HG03045 (cell line): ENCODE measurements at regions not wholly inside any gene's neighbourhood (a gene's known extent, or its start where the extent isn't known, plus 50 kb on each side); places are given as distances from the start of the nearest gene placed in this dataset.

Source experiments
- ATAC-seq: cut with Tn5 transposase; IDR thresholded peaks from one replicate; pipeline ENCODE4 v1.9.1; 2021; ENCODE audit warnings: mild to moderate bottlenecking, moderate library complexity; ENCODE audit not compliant: unreplicated experiment

DNA sequence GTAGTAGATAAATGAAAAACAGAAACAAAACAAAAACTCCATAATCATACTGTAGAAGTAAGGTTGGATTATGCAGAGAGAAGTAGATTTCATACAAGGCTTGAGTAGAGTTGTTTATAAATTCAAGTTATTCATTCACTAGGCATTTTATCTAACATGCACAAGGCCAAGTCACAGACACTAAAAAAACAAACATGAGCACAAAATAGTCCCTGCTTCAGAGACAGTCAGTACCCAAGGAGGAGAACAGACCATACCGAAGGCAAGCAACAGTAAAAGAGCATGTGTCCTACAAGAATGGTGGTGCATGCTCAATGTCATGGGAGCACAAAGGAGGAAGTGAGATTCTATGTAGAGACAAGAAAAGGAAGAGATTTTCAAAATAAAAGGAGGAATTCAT is 796.5 kb upstream of the LRRC4C start:
- no peak for ATAC-seq

DNA sequence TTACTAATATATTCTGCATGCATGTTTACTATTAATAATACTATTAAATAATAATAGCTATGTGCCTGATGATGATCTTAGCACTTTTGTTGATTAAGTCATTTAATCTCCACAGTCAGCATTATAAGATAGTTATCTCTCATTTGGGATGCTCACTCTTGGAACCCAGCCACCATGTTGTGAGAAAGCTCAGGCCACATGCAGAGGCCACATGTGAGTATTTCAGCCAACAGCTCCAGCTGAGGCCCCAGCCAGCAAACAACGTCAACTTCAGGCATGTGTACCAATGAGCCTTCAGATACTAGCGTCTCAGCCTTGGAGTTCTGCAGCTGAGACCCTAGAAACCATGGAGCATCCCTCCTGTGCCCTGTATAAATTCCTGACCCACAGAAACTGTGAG is 798.1 kb upstream of the LRRC4C start:
- no peak for ATAC-seq

DNA sequence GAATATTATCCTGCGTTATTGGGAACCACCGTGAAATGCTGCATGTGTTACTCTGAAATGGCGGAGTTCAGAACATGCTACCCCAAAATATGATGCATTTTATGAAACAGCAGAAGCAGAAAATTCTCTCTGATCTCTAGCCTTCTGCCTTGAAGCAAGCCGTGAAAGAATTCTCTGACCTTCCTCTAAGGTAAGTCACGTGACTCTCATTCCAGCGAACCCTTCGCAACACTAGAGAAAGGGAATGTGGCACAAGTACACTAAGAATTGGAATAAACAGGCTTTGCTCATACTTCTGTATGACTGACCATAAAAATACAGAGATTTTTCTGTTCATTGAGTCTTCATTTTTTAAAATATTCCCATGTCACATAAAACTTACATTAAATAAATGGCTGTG is 805.6 kb upstream of the LRRC4C start:
- ATAC-seq: no peak

DNA sequence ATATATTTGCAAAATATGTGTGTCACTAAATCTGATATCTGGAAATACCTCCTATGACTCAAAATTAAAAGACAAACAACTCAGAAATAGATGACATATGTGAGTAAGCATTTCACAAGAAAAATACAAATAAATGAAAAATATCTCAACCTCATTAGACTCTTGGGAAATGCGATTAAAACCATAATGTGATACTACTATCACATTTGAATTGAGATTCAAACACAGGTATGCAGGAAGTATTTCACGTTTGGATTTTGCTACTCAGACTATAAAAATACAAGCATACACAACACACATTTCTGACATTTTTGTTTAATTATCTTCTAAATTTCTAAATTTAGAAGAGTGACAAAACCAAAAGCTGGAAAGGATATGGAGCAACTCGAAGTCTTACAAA is 811.9 kb upstream of the LRRC4C start:
- no peak for ATAC-seq

DNA sequence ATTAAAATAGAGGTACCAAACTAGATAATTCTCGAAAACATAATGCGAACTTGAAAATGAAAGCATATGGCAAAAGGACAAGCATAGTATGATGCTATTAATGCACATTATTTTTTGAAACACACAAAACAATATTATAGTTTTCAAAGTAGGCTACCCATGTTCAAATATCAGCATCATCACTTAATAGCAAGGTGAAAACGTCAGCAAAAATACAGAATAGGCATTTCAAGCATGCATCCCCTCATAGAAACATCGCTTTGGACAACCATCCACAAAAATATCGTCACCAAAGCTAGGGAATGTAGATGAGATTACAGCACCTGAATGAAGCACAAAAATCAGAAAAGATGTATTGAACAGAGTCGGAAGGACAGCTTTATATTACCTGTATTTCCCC is 814.5 kb upstream of the LRRC4C start:
- no peak for ATAC-seq

DNA sequence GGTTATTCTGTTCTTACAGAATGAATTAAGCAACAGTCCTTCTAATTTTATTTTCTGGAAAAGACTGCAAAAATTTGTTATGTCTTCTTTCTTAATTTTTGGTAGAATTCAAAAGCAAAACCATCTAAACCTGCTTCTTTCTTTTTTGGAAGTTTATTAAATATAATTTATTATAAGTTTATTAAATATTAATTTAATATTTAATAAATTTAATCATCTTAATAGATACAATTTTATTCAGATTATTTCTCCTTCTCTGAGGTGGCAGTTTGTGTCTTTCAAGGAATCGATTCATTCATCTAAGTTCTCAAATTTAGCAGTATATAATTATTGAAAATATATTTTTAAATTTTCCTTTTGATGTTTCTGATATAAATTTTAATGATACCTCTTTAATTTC is 837.5 kb upstream of the LRRC4C start:
- no peak for ATAC-seq

DNA sequence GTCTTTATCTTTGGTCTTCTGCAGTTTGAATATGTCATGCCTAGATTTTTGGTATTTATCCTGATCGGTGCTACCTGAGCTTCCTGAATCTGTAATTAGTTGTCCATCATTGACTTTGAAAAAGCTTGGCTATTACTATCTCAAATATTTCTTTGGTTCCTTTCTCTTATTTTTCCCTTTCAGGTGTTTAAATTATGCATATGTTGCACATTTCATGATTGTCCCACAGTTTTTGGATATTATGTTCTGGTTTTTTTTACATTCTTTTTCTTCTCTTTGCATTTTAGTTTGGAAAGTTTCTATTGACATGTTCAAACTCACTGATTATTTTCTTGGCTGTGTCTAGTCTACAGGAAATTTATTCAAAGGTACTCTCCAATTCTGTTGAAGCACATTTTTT is 840.3 kb upstream of the LRRC4C start:
- no peak for ATAC-seq

DNA sequence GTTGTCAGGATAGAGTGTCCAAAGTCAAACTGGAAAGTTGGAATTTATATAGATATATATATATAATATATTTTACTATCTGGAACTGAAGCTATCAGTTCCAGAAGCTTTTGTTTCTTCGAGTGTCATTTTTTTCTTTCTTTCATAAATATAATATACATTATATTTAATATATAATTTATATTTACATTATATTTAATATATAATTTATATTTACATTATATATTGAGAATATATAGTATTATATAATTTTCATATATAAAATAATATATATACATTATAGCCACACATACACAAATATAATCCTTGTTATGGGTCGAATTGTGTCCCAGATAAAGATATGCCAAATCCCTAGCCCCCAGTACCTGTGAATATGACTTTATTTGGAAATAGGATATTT is 842.3 kb upstream of the LRRC4C start:
- ATAC-seq: no peak

DNA sequence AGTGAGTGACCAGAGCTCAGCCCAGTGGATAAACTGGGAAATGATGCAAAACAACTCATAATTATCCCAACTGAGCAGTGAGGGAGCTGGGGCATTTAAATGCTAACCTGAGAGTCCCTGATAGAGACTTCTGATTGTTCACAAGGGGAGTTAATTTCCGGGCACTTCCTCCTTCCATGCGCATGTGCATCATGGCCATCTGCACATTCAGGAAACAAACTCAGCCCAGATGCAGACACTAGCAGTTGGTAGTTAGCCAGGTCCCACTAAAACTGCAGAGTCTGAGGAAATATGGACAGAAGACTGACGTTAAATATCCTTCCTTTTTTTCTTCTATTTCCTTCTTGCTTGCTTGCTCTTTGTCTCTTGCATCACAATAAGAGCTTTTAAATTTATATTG is 852.1 kb upstream of the LRRC4C start:
- no peak for ATAC-seq

DNA sequence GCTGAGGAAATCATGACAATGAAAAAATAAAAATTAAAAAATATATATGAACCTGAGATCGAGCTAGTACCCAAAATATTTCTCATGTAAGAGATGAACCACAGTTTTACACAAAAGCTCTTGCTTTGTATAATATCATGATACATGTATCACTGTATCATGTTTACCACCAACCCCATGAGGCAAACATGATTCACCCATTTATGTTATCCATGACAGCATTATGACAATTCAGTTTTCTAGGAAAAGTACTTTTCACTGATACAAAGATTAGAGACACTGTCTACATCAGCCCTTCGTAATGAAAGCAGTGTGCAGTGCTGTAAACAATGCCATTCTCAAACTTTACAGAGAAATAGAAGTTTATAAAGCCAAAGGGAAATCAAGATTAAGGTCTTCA is 852.5 kb upstream of the LRRC4C start:
- ATAC-seq: no peak

DNA sequence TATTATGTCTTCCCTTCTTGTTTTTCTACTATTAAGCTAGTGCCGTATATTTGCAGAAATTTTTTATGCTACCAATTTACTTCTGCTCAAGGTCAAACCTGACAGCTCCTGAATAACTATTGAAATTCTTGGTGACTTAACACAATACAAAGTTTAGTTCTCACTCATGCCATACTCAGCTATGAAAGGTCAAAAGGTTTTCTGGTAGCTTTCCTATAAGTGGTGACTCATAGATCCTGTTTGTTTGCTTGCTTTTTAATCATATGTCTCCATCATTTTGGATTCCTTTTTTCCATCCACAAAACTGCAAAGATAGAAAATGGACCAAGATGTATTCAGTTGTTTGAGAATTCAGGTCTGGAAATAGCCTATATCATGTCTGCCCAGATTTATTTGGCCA is 855.8 kb upstream of the LRRC4C start:
- ATAC-seq: no peak

DNA sequence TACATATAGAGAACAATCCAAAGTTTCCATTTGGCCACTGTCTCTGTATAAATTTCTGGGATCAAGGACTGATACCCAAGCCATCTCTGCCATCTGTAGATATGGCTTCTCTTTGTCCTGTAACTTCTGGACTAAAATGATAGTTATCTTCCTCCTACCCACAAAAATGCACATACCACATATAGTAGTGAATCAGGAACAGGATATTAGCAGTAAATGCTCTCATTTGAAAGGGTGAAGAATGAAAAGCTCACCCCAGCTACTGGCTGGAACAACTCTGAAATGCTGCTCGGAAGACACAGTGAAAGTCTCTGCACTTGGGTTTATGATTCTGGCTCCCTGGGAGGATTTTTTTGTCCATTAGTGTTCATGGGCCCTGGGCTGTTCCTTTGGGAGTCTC is 856.4 kb upstream of the LRRC4C start:
- ATAC-seq: no peak

DNA sequence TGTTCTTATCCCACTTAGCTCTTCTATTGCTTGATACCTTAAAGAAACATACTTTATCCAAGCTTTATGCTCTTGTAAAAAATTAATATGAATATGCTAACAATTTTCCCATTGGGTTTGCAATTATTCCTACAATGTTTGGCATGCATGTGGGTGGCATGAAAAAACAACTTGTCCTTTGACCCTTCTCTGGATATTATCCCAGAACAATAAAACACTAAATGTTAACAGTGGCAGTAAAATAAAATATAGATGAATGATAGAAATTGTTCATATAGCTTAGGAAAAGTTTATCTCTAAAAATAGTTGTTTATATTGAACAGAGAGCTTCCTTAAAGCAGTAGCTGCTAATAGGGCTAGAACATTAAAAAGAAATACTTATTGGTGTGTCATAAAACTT is 860.5 kb upstream of the LRRC4C start:
- no peak for ATAC-seq

DNA sequence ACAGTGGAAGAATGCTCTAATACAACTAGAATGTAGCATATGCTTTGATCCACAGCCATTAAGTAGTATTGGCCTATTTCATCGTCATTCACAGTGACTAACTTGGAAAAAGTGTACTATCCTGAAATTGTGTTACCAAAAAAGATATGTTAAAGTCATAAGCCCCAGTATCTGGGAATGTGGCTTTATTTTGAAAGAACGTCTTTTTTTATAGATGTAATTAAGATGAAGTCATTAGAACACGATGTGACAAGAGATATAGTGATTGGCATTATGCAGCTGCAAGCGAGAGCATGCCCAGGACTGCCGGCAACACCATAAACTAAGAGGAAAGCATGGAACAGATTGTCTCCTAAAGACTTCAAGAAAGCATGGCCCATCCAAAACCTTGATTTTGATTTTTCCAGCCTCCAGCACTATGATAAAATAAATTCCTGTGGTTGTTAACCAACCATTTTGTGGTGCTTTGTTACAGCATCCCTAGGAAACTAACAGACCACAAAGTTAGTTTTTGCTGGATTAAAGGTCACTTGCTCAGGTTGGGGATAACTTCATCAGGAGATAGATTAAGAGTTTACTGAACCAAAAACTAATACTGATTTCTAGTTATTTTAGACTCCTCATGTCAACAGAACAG is 870.6 kb upstream of the LRRC4C start:
- no peak for ATAC-seq

DNA sequence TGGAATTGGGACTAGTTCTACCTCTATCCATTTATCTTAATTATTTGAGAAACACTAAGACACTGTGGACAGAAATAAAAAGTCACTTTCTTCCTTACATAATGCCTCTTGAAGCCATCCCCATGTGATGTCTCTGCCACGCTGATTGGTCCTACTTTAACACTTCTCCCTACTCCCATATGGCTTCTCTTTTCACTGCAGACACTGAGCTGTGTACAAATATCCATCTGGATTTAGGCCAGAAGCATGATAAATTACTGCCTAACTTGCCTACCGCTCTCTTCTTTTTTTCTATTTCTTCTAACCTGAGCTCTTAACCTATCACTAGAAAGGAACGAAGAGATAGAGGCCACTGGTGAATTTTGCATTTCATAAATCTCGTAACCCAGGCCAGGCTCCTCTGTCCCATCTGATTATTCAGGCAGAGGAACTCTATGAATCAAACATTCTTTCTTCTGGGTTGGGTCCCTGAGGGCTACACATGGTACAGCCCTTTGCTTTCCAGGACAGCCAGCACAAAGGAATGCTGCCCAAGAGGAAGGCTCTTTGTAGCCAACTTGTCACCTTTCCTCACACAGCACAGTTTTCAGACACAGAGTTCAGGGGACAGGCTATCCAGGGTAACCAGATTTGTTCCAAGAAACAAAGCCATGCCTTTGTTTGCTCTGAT is 878.5 kb upstream of the LRRC4C start:
- no peak for ATAC-seq

DNA sequence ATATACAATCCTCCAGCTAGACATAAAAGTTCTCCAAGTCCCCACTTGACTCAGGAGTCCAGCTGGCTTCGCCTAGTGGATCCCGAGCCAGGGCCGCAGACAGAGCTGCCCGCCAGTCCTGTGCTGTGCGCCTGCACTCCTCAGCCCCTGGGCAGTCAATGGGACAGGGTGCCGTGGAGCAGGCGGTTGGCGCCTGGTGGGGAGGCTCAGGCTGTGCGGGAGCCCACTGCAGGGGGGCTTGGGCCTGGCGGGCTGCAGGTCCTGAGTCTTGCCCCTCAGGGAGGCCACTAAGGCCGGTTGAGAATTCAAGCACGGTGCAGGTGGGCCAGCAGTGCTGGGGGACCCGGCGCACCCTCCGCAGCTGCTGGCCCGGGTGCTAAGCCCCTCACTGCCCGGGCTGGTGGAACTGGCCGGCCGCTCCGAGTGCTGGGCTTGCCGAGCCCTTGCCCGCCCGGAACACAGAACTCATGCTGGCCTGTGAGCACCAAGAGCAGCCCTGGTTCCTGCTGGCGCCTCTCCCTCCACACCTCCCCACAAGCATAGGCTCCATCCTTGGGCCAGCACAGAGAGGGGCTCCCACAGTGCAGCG is 884.8 kb upstream of the LRRC4C start:
- ATAC-seq: no peak

DNA sequence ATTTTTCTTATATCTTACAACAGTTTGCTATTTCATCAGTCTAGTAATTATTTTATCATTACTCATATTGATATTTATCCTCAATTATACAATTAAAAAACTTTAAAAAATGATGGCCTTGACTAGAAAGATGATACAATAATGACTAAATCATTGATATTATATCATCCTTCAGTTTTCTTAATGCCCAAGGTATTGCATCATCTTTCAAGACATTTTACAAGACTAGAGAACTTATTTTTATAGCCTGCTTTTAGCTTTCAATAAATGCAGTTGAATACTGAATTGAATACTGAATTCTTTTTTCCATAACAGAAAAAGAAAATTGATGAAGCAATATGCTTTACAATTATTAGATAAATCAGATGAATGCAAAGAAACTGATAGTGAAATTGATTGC is 886.5 kb upstream of the LRRC4C start:
- no peak for ATAC-seq

DNA sequence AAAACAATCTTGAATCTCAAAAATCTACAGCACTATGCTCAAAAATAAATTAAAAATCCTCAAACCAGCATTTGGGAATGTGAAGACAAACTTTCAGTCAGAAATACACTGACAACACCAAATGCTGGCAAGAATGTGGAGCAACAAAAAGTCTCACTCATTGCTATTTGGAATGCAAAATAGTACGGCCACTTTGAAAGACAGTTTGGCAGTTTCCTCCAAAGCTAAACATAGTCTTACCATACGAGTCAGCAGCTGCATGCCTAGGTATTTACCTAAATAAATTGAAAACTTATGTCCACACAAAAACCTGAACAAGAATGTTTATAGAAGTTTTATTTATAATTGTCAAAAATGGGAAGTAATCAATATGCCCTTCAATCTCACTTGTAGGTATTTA is 904.2 kb upstream of the LRRC4C start:
- no peak for ATAC-seq

DNA sequence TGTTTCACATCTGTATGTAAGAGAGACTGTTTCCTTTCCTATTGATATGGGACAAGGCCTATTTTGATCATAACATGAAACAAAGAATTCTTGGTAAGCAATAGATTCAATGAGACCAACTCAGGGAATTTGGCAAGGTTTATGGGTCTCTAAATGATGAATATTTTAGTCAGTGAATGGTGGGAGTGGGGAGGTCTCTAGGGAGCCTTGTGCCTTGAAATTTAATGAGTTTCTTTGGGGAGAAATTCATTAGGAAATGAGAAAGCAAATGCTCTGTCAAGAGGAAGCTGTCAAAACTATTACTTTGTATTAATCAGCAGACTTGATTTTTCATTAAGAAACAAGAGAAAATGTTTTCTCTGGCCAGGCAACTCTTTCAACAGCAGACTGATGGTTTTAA is 921.7 kb upstream of the API5 start:
- ATAC-seq: no peak

DNA sequence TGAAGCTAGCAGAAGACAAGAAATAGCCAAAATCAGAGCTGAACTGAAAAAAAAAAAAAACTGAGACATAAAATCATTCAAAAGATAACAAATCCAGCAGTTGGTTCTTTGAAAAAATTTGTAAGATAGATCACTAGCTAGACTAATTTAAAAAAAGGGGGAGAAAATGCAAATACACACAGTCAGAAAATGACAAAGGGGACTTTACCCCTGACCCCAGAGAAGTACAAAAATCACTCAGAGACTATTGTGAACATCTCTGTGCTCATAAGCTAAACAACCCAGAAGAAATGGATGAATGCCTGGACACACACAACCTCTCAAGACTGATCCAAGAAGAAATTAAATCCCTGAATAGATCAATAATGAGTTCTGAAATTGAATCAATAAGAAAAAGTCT is 914.3 kb upstream of the API5 start:
- ATAC-seq: no peak

DNA sequence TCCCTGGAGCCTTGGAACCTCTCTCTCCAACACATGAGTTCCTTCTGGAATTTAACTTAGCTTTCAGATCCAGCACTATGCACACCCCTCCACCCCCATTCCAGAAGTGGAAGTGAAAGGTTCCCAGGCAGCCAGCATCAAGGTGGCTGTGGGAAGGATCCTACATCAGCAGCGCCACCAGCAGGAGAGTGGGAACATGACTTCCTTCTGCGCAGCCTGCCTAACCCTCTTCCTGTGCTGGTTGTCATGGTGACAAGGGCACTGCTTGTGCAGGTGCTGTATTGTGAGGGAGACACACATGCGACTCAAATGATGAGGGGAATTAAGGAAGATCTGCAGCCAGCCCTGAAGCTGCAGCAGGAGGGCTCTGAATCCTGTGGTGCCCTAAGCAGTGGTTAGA is 904.5 kb upstream of the API5 start:
- ATAC-seq: no peak

DNA sequence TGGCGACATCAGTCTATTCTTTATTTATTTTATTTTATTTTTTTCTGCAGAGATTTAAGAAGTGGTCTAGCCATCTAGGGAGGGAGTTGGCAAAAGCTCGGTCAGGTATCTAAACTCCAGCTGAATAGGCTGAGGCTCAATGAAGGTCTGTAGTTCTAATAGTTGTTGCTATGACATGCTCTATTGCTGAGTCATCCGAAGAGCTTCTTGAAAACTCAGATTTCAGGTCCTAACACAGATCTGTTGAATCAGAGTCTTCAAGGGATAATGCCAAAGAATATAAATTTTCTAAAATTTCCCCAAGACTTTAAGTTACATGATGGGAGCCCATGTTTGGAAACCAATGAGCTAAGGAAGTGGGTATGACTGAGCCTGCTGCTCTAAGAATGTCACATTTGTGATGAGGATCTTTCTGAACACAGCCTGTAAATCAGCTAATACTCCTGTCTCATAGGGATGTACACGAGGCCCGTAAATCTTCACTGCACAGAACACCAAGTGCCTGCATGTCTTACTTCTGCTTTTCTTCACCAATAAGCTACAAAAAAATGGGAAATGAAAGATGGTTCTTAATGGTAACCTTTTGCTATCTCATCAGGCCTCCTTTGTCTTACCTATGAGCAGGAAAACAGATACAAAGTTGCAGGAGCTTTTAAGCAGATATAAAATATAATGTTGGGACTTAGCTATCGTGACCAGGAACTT is 901.4 kb upstream of the API5 start:
- no peak for ATAC-seq
